ENCODE measurements at regions not wholly inside any gene's neighbourhood (a gene's known extent, or its start where the extent isn't known, plus 50 kb on each side); places are given as distances from the start of the nearest gene placed in this dataset.
"Not testable (repeated sequence)": the region's sequence is repeated elsewhere in the genome, so short reads cannot be mapped to it uniquely, and the experiment has no call there.

GRCh38 chr2:140178234-140178633 lies 1398.0 kb upstream of the NXPH2 start:
- ChIA-PET CTCF (no interaction called here), POLR2A (no interaction called here)

DNA sequence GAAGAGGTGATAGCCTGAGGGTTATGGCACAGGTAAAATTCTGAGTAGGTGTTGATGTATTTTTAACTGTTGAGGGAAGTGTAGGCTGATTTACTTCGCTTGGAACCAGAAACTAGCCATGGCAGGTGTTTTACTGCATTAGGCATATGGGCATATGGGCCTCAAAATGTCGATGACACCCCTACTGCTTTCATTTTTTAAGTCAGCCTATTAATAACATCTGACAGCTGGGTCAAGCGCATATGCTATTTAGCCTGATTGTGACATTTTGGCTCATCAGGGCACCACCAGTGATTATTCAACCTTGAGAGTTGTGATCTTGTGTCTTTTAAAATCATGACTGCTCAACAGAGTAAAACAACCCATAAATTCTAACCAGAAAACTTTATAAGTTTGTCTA lies 1396.9 kb upstream of the NXPH2 start:
- POLR2A ChIA-PET: no interaction called here

DNA sequence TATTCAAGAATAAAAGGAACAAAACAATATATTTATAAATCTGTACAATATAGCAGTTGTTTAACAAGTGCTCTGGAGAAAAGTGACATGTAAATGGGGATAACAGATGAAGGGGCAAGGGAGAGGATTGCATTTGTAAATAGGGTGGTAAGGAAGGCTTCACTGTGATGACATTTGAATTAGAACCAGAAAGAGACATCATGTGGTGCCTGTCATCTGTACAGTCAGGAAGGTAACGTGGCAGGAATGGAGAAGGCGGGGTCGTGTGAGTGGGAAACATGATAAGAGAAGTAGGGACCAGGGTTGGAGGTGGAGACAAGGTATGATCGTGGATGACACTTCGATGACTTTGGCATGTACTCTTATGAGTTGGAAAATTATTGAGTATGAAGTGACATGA lies 1393.6 kb upstream of the NXPH2 start:
- ChIA-PET POLR2A (no interaction called here), CTCF (no interaction called here)

More for the DNA sequence above, 1396.9 kb upstream of the NXPH2 start:
- CTCF ChIA-PET: no interaction called here

DNA sequence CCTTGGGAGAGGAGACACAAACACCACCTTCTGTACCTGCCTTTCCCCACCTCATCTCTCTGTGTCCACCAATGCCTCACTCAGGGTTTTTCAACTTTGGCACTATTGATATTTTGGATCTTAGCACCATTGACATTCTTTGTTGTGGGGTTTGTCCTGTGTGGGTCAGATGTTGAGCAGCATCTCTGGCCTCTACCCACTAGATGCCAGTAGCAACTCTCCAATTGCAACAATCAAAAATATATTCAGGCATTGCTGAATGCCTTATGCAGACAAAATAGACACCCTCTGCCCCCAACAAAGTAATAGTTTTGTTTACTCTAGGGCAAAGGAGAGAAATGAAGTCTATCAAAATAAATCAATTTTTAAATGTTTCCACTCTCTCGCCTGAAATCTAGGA lies 1384.3 kb upstream of the NXPH2 start:
- CTCF ChIA-PET: no interaction called here

DNA sequence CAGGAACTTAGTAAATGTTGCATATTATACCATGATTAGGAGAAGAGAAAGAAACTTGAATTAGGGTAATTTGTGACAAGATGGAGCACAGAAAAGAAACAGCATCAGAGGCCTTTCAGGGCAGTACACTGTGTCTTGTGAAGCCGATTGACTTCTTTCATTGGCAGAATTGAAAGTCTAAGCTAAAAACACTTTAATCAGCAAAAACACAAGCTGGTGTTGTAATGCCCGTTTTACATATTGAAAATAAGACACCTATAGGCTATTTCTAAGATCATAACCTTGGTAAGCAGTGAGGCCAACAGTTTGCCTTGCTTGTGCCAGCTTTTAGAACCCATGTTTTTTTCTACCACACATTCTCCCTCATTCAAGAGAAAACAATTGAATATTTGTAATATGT lies 1378.1 kb upstream of the NXPH2 start:
- ChIA-PET CTCF (no interaction called here), POLR2A (no interaction called here)

More for the DNA sequence above, 1384.3 kb upstream of the NXPH2 start:
- POLR2A ChIA-PET: no interaction called here

DNA sequence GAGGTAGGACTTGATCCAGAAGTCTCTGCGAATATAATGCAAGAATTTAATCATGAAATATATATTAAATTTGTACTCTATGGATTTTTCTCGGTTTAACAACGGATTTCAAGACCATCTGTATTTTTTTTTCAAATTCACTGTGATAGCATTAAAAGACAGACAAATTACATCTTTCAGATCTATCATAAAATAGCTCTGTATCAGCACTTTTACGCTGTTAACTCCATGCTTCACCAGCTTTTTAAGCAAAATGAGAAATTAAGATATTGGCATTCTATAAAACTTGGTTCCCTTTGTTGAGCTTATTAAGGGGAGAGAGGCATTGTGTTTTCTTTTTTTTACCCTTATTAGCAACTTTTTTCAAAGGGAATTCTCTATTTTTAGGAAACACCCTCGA lies 1377.6 kb upstream of the NXPH2 start:
- CTCF ChIA-PET: no interaction called here

GRCh38 chr2:140154706-140155105 lies 1374.5 kb upstream of the NXPH2 start:
- CTCF ChIA-PET: no interaction called here
- POLR2A ChIA-PET: no interaction called here

More for the DNA sequence above, 1377.6 kb upstream of the NXPH2 start:
- POLR2A ChIA-PET: no interaction called here

DNA sequence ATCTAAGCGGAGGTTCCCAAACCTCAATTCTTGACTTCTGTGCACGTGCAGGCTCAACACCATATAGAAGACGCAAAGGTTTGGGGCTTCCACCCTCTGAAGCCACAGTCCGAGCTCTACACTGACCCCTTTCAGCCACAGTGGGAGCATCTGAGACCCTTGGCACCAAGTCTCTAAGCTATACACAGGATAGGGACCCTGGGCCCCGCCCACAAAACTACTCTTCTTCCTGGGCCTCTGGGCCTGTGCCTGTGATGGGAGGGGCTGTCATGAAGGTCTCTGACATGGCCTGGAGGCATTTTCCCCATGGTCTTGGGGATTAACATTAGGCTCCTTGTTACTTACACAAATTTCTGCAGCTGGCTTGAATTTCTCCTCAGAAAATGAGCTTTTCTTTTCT lies 1374.1 kb upstream of the NXPH2 start:
- ChIA-PET CTCF (no interaction called here), POLR2A (no interaction called here)

DNA sequence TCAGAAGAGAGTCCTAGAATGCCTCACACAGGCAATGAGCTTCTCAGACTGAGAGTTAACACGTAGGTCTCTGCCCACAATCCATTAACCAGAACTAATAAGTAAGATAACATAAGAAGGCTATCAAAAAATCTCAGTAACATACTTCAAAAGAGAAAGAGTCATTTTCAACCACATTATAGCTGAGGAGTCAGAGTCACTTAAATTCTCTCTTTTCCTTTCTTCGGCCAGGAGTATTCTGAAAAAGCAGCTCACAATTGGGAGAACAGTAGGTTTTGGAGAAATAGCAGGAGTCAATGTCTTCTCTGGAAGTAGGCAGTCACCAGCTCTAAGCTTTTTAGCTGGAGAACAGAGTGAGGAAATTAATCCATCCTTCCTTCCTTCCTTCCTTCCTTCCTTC lies 1364.4 kb upstream of the NXPH2 start:
- CTCF ChIA-PET: no interaction called here
- POLR2A ChIA-PET: no interaction called here

DNA sequence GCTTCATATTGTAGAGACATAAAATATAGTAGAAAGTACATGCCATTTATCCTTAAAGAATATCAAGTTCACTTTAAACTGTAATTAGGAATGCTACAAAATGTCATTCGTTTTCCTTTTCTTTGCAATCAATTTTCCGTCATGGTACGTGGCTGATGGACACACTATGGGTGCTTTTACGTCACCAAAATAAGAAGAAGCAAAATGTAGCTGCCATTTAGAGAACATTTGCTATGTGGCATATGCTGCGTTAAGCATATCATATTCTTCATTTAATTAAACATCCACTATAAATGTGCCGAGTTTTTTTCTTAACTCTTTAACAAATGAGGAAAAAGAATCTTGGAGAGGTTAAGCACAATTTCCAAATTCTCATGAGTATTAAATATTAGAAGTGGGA lies 1358.5 kb upstream of the NXPH2 start:
- POLR2A ChIA-PET: no interaction called here
- CTCF ChIA-PET: no interaction called here

DNA sequence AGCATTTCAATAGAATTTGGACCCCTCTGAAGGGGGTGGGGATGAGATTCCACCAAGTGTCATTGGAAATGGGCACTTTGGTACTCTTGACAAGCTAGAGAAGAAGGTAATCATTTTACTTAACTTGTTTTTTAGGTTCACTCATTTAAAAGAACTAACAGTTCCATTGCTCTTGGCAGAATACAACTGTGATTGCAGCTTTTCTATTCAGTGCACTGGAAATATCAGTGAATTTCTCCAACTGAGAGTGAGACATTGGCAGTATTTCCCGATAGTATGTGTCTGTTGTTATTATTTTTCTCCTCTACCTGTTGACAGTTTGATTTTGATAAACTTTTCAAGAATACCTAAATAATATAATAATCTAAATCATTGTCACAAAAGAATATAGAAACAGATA lies 1356.7 kb upstream of the NXPH2 start:
- POLR2A ChIA-PET: no interaction called here

DNA sequence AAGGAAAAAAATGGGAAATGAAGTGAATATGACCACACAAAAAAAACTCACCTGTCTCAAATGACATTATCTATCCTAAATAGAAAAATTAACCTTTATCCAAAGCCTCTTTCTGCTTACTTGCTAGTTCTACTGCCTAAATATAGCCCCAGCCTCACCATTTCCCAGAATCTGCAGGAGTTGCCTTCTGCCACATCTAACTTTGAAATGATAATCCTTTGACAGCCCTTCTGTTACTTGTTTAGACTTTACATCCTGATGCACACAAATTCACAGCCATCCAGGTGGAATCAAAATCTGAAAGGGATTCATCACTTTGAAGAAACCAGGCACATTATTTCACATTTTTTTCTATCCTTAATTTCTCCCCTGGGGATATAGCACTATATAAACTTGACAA lies 1356.2 kb upstream of the NXPH2 start:
- POLR2A ChIA-PET: no interaction called here
- CTCF ChIA-PET: no interaction called here

More for the DNA sequence above, 1356.7 kb upstream of the NXPH2 start:
- CTCF ChIA-PET: no interaction called here

DNA sequence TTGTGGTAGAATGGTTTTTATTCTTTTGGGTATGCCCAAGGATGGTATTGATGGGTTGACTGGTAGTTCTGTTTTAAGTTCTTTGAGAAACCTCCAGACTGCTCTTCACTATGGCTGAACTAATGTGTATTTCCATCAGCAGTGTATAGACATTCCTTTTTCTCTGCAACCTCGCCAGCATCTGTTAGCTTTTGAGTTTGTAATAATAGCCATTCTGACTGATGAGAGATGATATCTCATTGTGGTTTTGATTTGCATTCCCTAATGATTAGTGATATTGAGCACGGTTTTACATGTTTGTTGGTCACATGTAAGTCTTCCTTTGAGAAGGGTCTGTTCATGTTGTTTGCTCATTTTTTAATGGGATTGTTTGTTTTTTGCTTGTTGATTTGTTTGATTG lies 1348.7 kb upstream of the NXPH2 start:
- ChIA-PET POLR2A (no interaction called here), CTCF (no interaction called here)

DNA sequence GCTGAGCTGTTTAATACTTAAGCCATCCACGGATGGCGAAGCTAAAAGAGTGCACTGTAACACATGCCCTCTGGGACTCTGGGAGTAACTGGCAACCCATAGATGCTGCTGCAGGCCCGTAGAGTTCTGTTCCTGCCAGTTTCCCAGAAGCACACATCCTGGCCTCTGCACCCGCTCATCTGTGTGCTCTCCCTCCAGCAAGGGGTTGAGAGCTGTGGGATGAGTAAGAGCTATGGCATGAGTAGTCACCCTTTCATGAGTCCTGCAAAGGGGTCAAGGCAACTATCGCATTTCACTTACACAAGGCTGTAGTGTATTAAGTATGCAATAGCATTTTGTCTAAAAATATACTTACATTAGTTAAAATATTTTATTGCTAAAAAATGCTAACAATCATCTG lies 1341.8 kb upstream of the NXPH2 start:
- POLR2A ChIA-PET: no interaction called here
- CTCF ChIA-PET: no interaction called here

DNA sequence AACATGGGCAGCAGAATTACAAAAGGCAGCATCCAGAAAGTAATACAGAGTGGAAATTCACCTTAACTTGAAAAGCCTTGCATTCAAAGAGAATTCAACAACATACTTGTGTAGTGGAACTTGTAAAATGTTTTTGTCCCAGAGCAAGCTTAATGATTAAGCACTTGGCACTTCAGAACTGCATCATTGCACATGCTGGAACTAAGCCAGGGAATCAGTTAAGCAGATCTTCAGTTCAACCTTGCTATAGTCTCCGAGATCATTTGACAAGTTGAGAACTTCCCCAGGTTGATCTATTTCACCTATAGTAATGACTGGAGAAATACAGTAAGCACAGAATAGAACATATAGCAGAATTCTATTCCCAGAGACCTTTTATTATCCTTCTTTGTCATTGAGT lies 1337.2 kb upstream of the NXPH2 start:
- POLR2A ChIA-PET: no interaction called here
- CTCF ChIA-PET: no interaction called here

DNA sequence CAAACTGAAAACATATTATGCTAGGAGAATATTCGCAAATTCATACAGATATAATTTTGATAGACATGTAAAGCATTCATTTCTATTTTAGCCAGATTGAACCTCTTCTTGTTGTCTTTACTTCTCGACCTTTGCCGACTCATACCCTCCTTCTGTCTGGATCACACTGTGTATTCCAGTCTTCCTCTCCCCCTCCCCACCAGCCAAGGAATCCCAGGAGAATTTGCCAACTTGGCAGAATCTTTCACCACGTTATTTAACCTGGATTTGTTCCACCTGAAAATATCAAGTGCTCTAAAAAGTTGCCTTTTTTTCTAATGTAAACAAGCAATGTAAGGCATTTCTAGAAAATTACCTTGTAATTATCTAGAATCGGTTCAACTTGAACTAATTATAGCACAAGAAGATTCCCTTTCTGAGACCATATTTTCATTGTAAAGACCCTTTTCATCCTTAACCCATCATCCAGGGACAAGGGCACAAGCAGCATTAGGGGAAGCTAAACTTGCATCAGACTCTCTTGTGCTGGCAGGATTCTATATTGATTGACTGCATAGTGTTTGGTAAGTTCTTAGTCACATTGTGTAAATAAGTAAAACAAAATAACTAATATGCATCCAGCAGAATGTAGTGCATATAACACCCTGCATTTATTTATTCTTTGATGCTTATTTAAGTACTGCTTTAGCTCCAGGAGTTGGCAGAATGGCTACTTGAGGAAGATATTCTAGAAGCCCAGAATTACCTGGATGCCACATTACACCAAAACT lies 1328.7 kb upstream of the NXPH2 start:
- POLR2A ChIA-PET: no interaction called here

DNA sequence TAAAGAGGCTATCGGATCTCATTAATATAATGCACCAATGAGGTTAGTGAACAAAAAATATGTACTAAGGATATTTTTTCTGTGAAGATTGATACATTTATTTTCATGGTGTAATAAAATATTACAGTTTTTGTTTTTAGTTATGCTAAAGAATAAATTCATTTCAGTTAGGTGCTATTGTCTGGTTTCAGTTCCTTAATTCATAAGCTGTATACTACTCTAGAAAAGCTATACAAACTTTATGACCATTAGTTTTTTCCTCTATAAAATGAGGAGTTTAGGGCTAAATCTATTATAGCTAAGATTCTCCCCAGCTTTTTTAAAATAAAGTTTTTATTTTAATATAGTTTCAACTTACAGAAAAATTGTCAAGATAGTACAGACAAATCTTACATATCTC lies 1311.7 kb upstream of the NXPH2 start:
- ChIA-PET CTCF (no interaction called here), POLR2A (no interaction called here)

More for the DNA sequence above, 1328.7 kb upstream of the NXPH2 start:
- CTCF ChIA-PET: no interaction called here

DNA sequence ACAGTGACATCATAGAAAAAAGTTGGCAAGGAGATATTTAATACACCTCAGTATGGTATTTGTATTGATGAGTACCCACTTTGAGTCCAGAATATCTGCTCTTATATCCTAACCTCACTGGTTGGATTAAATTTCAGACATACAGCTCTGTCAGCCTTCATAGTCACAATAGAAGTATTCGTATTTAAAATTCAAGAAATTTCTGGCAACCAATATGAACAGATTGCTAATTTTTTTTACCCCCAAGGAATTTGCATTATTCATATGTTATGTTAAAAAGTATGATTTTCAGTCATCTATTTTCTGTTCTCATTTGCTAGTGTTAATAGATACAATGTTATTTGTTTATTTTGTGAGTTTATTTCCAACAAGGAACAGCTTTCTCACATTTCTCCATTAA lies 1306.8 kb upstream of the NXPH2 start:
- ChIA-PET CTCF (no interaction called here), POLR2A (no interaction called here)

- CTCF ChIA-PET: no interaction called here
- POLR2A ChIA-PET: no interaction called here
Observed at GRCh38 chr2:140085674-140086073, 1305.5 kb upstream of the NXPH2 start.

GRCh38 chr2:140079038-140079437 lies 1298.8 kb upstream of the NXPH2 start:
- ChIA-PET CTCF (interaction anchor here (0.7 kb wide), 1 partner anchor 124 kb away, joined by 3 read pairs; no protein-coding TSS in a partner anchor), POLR2A (no interaction called here)

- ChIA-PET CTCF (interaction anchor here (0.6 kb wide), 1 partner anchor 711 kb away, joined by 4 read pairs; no protein-coding TSS in a partner anchor), POLR2A (no interaction called here)
Observed at GRCh38 chr2:140076164-140076563, 1296.0 kb upstream of the NXPH2 start.

DNA sequence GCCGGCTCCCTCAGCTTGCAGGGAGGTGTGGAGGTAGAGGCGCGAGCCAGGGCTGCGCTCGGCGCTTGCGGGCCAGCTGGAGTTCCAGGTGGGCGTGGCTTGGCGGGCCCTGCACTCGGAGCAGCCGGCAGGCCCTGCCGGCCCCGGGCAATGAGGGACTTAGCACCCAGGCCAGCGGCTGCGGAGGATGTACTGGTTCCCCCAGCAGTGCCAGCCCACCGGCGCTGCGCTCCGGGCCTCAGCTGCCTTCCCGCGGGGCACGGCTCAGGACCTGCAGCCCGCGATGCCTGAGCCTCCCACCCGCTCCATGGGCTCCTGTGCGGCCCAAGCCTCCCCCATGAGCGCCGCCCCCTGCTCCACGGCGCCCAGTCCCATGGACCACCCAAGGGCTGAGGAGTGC lies 1293.6 kb upstream of the NXPH2 start:
- CTCF ChIA-PET, POLR2A ChIA-PET: not testable (repeated sequence)

DNA sequence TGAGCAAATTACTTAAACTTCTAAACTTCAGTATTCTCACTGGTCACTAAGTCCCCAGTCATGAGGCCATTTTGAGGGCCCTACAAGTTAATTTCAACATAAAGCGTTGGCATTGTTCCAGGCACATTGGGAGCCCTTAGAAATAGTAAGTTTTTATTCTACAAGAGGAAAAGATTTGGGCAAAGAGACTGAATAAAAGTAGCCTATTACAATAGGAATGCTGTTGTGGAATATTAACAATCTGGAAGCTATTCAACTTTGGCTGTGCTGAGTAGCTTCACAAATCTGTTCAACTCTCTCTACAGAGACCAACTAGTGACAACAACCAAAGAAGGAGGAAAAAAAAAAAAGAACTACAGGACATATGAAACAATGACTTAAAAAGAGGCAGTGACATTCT lies 1287.5 kb upstream of the NXPH2 start:
- ChIA-PET POLR2A (no interaction called here), CTCF (no interaction called here)
